ENCODE measurements at regions not wholly inside any gene's neighbourhood (a gene's known extent, or its start where the extent isn't known, plus 50 kb on each side); places are given as distances from the start of the nearest gene placed in this dataset.
"Not testable (repeated sequence)": the region's sequence is repeated elsewhere in the genome, so short reads cannot be mapped to it uniquely, and the experiment has no call there.

DNA sequence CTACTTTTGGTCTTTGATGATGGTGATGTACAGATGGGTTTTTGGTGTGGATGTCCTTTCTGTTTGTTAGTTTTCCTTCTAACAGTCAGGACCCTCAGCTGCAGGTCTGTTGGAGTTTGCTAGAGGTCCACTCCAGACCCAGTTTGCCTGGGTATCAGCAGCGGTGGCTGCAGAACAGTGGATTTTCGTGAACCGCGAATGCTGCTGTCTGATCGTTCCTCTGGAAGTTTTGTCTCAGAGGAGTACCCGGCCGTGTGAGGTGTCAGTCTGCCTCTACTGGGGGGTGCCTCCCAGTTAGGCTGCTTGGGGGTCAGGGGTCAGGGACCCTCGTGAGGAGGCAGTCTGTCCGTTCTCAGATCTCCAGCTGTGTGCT lies 56.6 kb upstream of the TNFAIP8 start:
- not testable (repeated sequence) for DNase-seq (ENCODE audit: low spot score); H3K4me3 ChIP-seq; H3K9me3 ChIP-seq; H3K4me1 ChIP-seq; H3K27me3 ChIP-seq; H3K27ac ChIP-seq; H3K36me3 ChIP-seq

DNA sequence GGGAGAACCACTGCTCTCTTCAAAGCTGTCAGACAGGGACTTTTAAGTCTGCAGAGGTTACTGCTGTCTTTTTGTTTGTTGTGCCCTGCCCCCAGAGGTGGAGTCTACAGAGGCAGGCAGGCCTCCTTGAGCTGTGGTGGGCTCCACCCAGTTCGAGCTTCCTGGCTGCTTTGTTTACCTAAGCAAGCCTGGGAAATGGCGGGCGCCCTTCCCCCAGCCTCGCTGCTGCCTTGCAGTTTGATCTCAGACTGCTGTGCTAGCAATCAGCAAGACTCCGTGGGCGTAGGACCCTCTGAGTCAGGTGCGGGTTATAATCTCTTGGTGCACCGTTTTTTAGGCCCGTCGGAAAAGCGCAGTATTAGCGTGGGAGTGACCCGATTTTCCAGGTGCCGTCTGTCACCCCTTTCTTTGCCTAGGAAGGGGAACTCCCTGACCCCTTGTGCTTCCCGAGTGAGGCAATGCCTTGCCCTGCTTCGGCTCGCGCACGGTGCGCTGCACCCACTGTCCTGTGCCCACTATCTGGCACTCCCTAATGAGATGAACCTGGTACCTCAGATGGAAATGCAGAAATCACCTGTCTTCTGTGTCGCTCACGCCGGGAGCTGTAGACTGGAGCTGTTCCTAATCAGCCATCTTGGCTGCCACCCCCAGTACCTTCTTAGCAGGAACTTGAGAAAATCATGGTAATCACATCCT lies 56.1 kb upstream of the TNFAIP8 start:
- not testable (repeated sequence) for H3K27me3 ChIP-seq; H3K9me3 ChIP-seq; H3K36me3 ChIP-seq; DNase-seq (ENCODE audit: low spot score); H3K4me3 ChIP-seq; H3K27ac ChIP-seq; H3K4me1 ChIP-seq

DNA sequence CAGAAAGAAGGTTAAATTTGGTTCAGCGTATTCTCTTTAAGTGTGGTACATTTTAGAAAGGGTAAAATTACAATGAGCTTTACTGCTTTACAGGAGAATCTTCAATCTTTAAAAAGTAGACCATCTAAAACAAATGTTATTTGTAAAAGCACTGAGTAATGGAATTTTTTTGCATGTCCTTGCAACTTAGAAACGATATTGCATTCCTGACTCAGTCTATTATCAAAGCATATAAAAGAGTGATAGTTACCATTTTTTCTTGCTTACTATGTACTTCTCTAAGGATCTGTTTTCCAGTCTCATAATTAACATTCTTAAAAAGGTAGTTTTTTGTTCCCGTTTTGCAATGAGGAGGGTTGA lies 55.5 kb upstream of the TNFAIP8 start:
- DNase-seq (ENCODE audit: low spot score), result no peak
- Histone ChIP-seq H3K36me3 (no peaks in the 10 kb centered on the region), H3K27ac (no peak overlapping the region), H3K9me3 (no peaks in the 10 kb centered on the region), H3K27me3 (no peaks in the 10 kb centered on the region), H3K4me3 (no peak overlapping the region), H3K4me1 (peaks cover 0 to 4% of the 10 kb centered on the region in 2 donors)
- no peak for TF ChIP-seq CTCF (IDR thresholded peaks at IDR 0.05)

GRCh38 chr5:119301210-119301609 lies 54.6 kb upstream of the TNFAIP8 start:
- no peaks in the 10 kb centered on the region for H3K9me3 ChIP-seq
- H3K36me3 ChIP-seq, result no peaks in the 10 kb centered on the region
- H3K27ac ChIP-seq, result no peak overlapping the region
- no peak for TF ChIP-seq CTCF (IDR thresholded peaks at IDR 0.05)
- no peak for DNase-seq (ENCODE audit: low spot score)
- H3K4me3 ChIP-seq, result no peak overlapping the region
- peaks cover 0 to 4% of the 10 kb centered on the region in 2 donors for H3K4me1 ChIP-seq
- no peaks in the 10 kb centered on the region for H3K27me3 ChIP-seq

- no peak overlapping the region for H3K4me3 ChIP-seq
Measured at GRCh38 chr5:119301906-119302305, 53.9 kb upstream of the TNFAIP8 start.

DNA sequence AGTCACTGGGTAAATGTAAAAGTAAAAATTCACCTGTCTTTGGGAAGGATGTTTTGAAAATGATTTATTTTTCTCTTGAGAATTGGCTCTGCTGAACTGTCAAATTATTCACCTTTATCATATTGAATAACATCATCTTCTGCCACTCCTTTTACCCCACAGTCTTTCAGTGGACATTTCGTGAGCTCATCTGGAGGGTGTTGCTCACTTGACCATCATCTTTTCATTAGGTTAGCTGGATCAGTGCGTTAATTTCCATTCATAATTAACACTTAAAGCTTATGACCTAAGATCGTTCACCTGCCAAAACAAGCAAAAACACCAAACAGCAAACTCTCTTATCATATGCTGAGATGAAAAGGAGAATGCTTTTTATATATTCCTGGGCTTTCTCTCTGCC lies 53.4 kb upstream of the TNFAIP8 start:
- no peak for DNase-seq (ENCODE audit: low spot score)
- Histone ChIP-seq H3K4me1 (peaks cover 0 to 4% of the 10 kb centered on the region in 2 donors), H3K4me3 (no peak overlapping the region), H3K27ac (no peak overlapping the region), H3K9me3 (no peaks in the 10 kb centered on the region), H3K36me3 (no peaks in the 10 kb centered on the region), H3K27me3 (no peaks in the 10 kb centered on the region)
- TF ChIP-seq CTCF (IDR thresholded peaks at IDR 0.05), result no peak

More at GRCh38 chr5:119301906-119302305, 53.9 kb upstream of the TNFAIP8 start:
- Histone ChIP-seq H3K4me1 (peaks cover 0 to 4% of the 10 kb centered on the region in 2 donors), H3K27me3 (no peaks in the 10 kb centered on the region), H3K36me3 (no peaks in the 10 kb centered on the region), H3K9me3 (no peaks in the 10 kb centered on the region), H3K27ac (no peak overlapping the region)
- no peak for TF ChIP-seq CTCF (IDR thresholded peaks at IDR 0.05)
- DNase-seq (ENCODE audit: low spot score), result no peak

Measured in right atrium auricular region (tissue), 2 donors.